ENCODE measurements at regions not wholly inside any gene's neighbourhood (a gene's known extent, or its start where the extent isn't known, plus 50 kb on each side); places are given as distances from the start of the nearest gene placed in this dataset.

- no peak overlapping the region for H3K4me3 Mint-ChIP-seq
- no peaks in the 10 kb centered on the region for H3K4me1 Mint-ChIP-seq (ENCODE audit: low read depth)
- peaks cover 19% of the 10 kb centered on the region for H3K9me3 Mint-ChIP-seq
- intact Hi-C loops (cut with micrococcal nuclease), result no loop called here
- H3K27ac Mint-ChIP-seq, result no peak overlapping the region
- H3K36me3 Mint-ChIP-seq (ENCODE audit: low read depth), result no peaks in the 10 kb centered on the region
- no peaks in the 10 kb centered on the region for H3K27me3 Mint-ChIP-seq
Observed at GRCh38 chr13:73368608-73369007, 309.8 kb downstream of the KLF5 start.

- Mint-ChIP-seq H3K27me3 (no peaks in the 10 kb centered on the region), H3K4me1 (ENCODE audit: low read depth) (no peaks in the 10 kb centered on the region), H3K4me3 (no peak overlapping the region), H3K27ac (no peak overlapping the region), H3K36me3 (ENCODE audit: low read depth) (no peaks in the 10 kb centered on the region), H3K9me3 (peaks cover 15% of the 10 kb centered on the region)
- intact Hi-C loops (cut with micrococcal nuclease), result no loop called here
Observed at GRCh38 chr13:73367886-73368285, 309.1 kb downstream of the KLF5 start.

GRCh38 chr13:73366241-73366640 lies 307.4 kb downstream of the KLF5 start:
- H3K4me1 Mint-ChIP-seq (ENCODE audit: low read depth), result no peaks in the 10 kb centered on the region
- no peak overlapping the region for H3K27ac Mint-ChIP-seq
- no peak overlapping the region for H3K4me3 Mint-ChIP-seq
- peaks cover 6% of the 10 kb centered on the region for H3K9me3 Mint-ChIP-seq
- no peaks in the 10 kb centered on the region for H3K27me3 Mint-ChIP-seq
- intact Hi-C loops (cut with micrococcal nuclease), result no loop called here
- H3K36me3 Mint-ChIP-seq (ENCODE audit: low read depth), result no peaks in the 10 kb centered on the region

- Mint-ChIP-seq H3K9me3 (peaks cover under 1% of the 10 kb centered on the region), H3K4me3 (no peak overlapping the region), H3K27ac (no peak overlapping the region), H3K27me3 (no peaks in the 10 kb centered on the region), H3K36me3 (ENCODE audit: low read depth) (no peaks in the 10 kb centered on the region), H3K4me1 (ENCODE audit: low read depth) (no peaks in the 10 kb centered on the region)
- intact Hi-C loops (cut with micrococcal nuclease), result no loop called here
Observed at GRCh38 chr13:73365681-73366080, 306.9 kb downstream of the KLF5 start.

GRCh38 chr13:73365252-73365651 lies 306.4 kb downstream of the KLF5 start:
- Mint-ChIP-seq H3K27ac (no peak overlapping the region), H3K4me1 (ENCODE audit: low read depth) (no peaks in the 10 kb centered on the region), H3K4me3 (no peak overlapping the region), H3K36me3 (ENCODE audit: low read depth) (no peaks in the 10 kb centered on the region), H3K27me3 (no peaks in the 10 kb centered on the region), H3K9me3 (no peaks in the 10 kb centered on the region)
- intact Hi-C loops (cut with micrococcal nuclease), result no loop called here

- H3K27ac Mint-ChIP-seq, result no peak overlapping the region
- no peak overlapping the region for H3K4me3 Mint-ChIP-seq
- H3K36me3 Mint-ChIP-seq (ENCODE audit: low read depth), result no peaks in the 10 kb centered on the region
- H3K9me3 Mint-ChIP-seq, result no peaks in the 10 kb centered on the region
- H3K4me1 Mint-ChIP-seq (ENCODE audit: low read depth), result no peaks in the 10 kb centered on the region
- no peaks in the 10 kb centered on the region for H3K27me3 Mint-ChIP-seq
- intact Hi-C loops (cut with micrococcal nuclease), result no loop called here
Observed at GRCh38 chr13:73364736-73365135, 305.9 kb downstream of the KLF5 start.

- Mint-ChIP-seq H3K36me3 (ENCODE audit: low read depth) (no peaks in the 10 kb centered on the region), H3K27me3 (no peaks in the 10 kb centered on the region), H3K27ac (no peak overlapping the region), H3K9me3 (peaks cover 8% of the 10 kb centered on the region), H3K4me3 (no peak overlapping the region), H3K4me1 (ENCODE audit: low read depth) (no peaks in the 10 kb centered on the region)
- intact Hi-C loops (cut with micrococcal nuclease), result no loop called here
Observed at GRCh38 chr13:73358606-73359095, 299.8 kb downstream of the KLF5 start.

- Mint-ChIP-seq H3K4me1 (ENCODE audit: low read depth) (no peaks in the 10 kb centered on the region), H3K27me3 (no peaks in the 10 kb centered on the region), H3K36me3 (ENCODE audit: low read depth) (no peaks in the 10 kb centered on the region), H3K27ac (no peak overlapping the region), H3K4me3 (no peak overlapping the region), H3K9me3 (peaks cover 8% of the 10 kb centered on the region)
- intact Hi-C loops (cut with micrococcal nuclease), result no loop called here
Observed at GRCh38 chr13:73355134-73355533, 296.3 kb downstream of the KLF5 start.

GRCh38 chr13:73351730-73352129 lies 292.9 kb downstream of the KLF5 start:
- intact Hi-C loops (cut with micrococcal nuclease), result no loop called here
- Mint-ChIP-seq H3K27me3 (no peaks in the 10 kb centered on the region), H3K27ac (no peak overlapping the region), H3K4me3 (no peak overlapping the region), H3K9me3 (peaks cover under 1% of the 10 kb centered on the region), H3K4me1 (ENCODE audit: low read depth) (no peaks in the 10 kb centered on the region), H3K36me3 (ENCODE audit: low read depth) (no peaks in the 10 kb centered on the region)

- H3K27me3 Mint-ChIP-seq, result no peaks in the 10 kb centered on the region
- no peak overlapping the region for H3K27ac Mint-ChIP-seq
- peaks cover 8% of the 10 kb centered on the region for H3K9me3 Mint-ChIP-seq
- H3K4me1 Mint-ChIP-seq (ENCODE audit: low read depth), result no peaks in the 10 kb centered on the region
- H3K36me3 Mint-ChIP-seq (ENCODE audit: low read depth), result no peaks in the 10 kb centered on the region
- no peak overlapping the region for H3K4me3 Mint-ChIP-seq
- intact Hi-C loops (cut with micrococcal nuclease), result no loop called here
Observed at GRCh38 chr13:73341748-73342147, 282.9 kb downstream of the KLF5 start.

GRCh38 chr13:73340069-73340468 lies 281.3 kb downstream of the KLF5 start:
- peaks cover 8% of the 10 kb centered on the region for H3K4me1 Mint-ChIP-seq (ENCODE audit: low read depth)
- no peak overlapping the region for H3K27ac Mint-ChIP-seq
- no peaks in the 10 kb centered on the region for H3K27me3 Mint-ChIP-seq
- H3K9me3 Mint-ChIP-seq, result no peaks in the 10 kb centered on the region
- intact Hi-C loops (cut with micrococcal nuclease), result no loop called here
- H3K36me3 Mint-ChIP-seq (ENCODE audit: low read depth), result no peaks in the 10 kb centered on the region
- H3K4me3 Mint-ChIP-seq, result no peak overlapping the region

- no peaks in the 10 kb centered on the region for H3K9me3 Mint-ChIP-seq
- intact Hi-C loops (cut with micrococcal nuclease), result no loop called here
- no peaks in the 10 kb centered on the region for H3K27me3 Mint-ChIP-seq
- H3K27ac Mint-ChIP-seq, result no peak overlapping the region
- H3K4me3 Mint-ChIP-seq, result no peak overlapping the region
- no peaks in the 10 kb centered on the region for H3K36me3 Mint-ChIP-seq (ENCODE audit: low read depth)
- peaks cover 11% of the 10 kb centered on the region for H3K4me1 Mint-ChIP-seq (ENCODE audit: low read depth)
Observed at GRCh38 chr13:73339086-73339485, 280.3 kb downstream of the KLF5 start.

- Mint-ChIP-seq H3K9me3 (no peaks in the 10 kb centered on the region), H3K4me3 (no peak overlapping the region), H3K27me3 (no peaks in the 10 kb centered on the region), H3K4me1 (ENCODE audit: low read depth) (peaks cover 11% of the 10 kb centered on the region), H3K36me3 (ENCODE audit: low read depth) (no peaks in the 10 kb centered on the region), H3K27ac (no peak overlapping the region)
- intact Hi-C loops (cut with micrococcal nuclease), result no loop called here
Observed at GRCh38 chr13:73338389-73338788, 279.6 kb downstream of the KLF5 start.

GRCh38 chr13:73337532-73337931 lies 278.7 kb downstream of the KLF5 start:
- Mint-ChIP-seq H3K4me1 (ENCODE audit: low read depth) (peaks cover 11% of the 10 kb centered on the region), H3K27me3 (no peaks in the 10 kb centered on the region), H3K4me3 (no peak overlapping the region), H3K36me3 (ENCODE audit: low read depth) (no peaks in the 10 kb centered on the region), H3K9me3 (no peaks in the 10 kb centered on the region), H3K27ac (no peak overlapping the region)
- intact Hi-C loops (cut with micrococcal nuclease), result no loop called here

GRCh38 chr13:73336773-73337172 lies 278.0 kb downstream of the KLF5 start:
- no peaks in the 10 kb centered on the region for H3K27me3 Mint-ChIP-seq
- peaks cover 11% of the 10 kb centered on the region for H3K4me1 Mint-ChIP-seq (ENCODE audit: low read depth)
- H3K4me3 Mint-ChIP-seq, result no peak overlapping the region
- intact Hi-C loops (cut with micrococcal nuclease), result no loop called here
- H3K27ac Mint-ChIP-seq, result no peak overlapping the region
- H3K36me3 Mint-ChIP-seq (ENCODE audit: low read depth), result no peaks in the 10 kb centered on the region
- H3K9me3 Mint-ChIP-seq, result no peaks in the 10 kb centered on the region

Data from dendritic cell treated with granulocyte-macrophage colony-stimulating factor and Interleukin-4, amounts not matched to agents 40 ng/mL and 50 ng/mL, for 4 days (primary cell).